HepG2 (cell line): ENCODE measurements at regions not wholly inside any gene's neighbourhood (a gene's known extent, or its start where the extent isn't known, plus 50 kb on each side); places are given as distances from the start of the nearest gene placed in this dataset.

Source experiments
- ARID4A ChIP-seq: sonication (generic); formaldehyde crosslinking; IDR thresholded peaks from 2 replicates; pipeline ENCODE4 v1.5.0; 2020; ENCODE audit warnings: mild to moderate bottlenecking, missing genetic modification reagents, borderline replicate concordance
- CENPT ChIP-seq: sonication (generic); formaldehyde crosslinking; IDR thresholded peaks from 2 replicates; pipeline ENCODE4 v1.8.0; 2022; ENCODE audit warnings: low read depth, mild to moderate bottlenecking, moderate library complexity, missing genetic modification reagents
- EP300 ChIP-seq, 3 experiments: sonication (generic) in 1 of 3; formaldehyde crosslinking in 1 of 3; IDR thresholded peaks; 2 replicates each; pipeline versions ENCODE4 v1.5.1 to v1.6.1; 2011 to 2020; ENCODE audit warnings: low read depth in 2 of 3, low read length in 2 of 3, borderline replicate concordance in 1 of 3, improper control_type of control experiment in 1 of 3, mild to moderate bottlenecking in 1 of 3, missing genetic modification reagents in 1 of 3, moderate library complexity in 1 of 3
- NR2F2 ChIP-seq: IDR thresholded peaks from 2 replicates; pipeline ENCODE4 v1.6.1; 2012; ENCODE audit warnings: low read depth, inconsistent platforms, borderline replicate concordance
- ONECUT2 ChIP-seq: sonication (generic); formaldehyde crosslinking; IDR thresholded peaks from 2 replicates; pipeline ENCODE4 v1.4.0; 2020; ENCODE audit warnings: missing genetic modification reagents
- POLR2A ChIP-seq, 2 experiments: IDR thresholded peaks; 2 replicates each; pipeline ENCODE4 v1.6.1; 2011; ENCODE audit warnings: low read depth in 2 of 2, low read length in 2 of 2, mild to moderate bottlenecking in 1 of 2, moderate library complexity in 1 of 2; ENCODE audit not compliant: insufficient read depth in 1 of 2
- RNF2 ChIP-seq: fragments of 450-650 bp; conservative IDR thresholded peaks from 2 replicates; pipeline ENCODE4 v1.6.1; 2016; ENCODE audit warnings: low read depth
- SOX6 ChIP-seq, 2 experiments: fragments of 450-650 bp in 1 of 2; sonication (generic) in 1 of 2; formaldehyde crosslinking in 1 of 2; IDR thresholded peaks; 2 replicates each; pipeline versions ENCODE4 v1.4.0 to v1.6.1; 2017 to 2020; ENCODE audit warnings: antibody characterized with exemption in 1 of 2, mild to moderate bottlenecking in 1 of 2, missing genetic modification reagents in 1 of 2
- ZFX ChIP-seq: sonication (generic); formaldehyde crosslinking; IDR thresholded peaks from 2 replicates; pipeline ENCODE4 v1.4.0; 2020; ENCODE audit warnings: mild to moderate bottlenecking, low read depth, missing genetic modification reagents, moderate library complexity
- ZNF24 ChIP-seq: fragments of 450-650 bp; IDR thresholded peaks from 2 replicates; pipeline ENCODE4 v1.6.1; 2017; ENCODE audit warnings: antibody characterized with exemption, mild to moderate bottlenecking
- TF ChIP-seq, protein P1 (sequence below): sonication (generic); formaldehyde crosslinking; IDR thresholded peaks from 2 replicates; pipeline ENCODE4 v1.5.0; 2020; ENCODE audit warnings: mild to moderate bottlenecking, missing genetic modification reagents, moderate library complexity

- TF ChIP-seq SOX6 (IDR thresholded peaks at IDR 0.05) (no peak), SOX6 (CRISPR knock-in tag; IDR thresholded peaks at IDR 0.05) (no peak), ARID4A (CRISPR knock-in tag) (no peak), ZNF24 (no peak), EP300 (IDR thresholded peaks at IDR 0.05; ENCODE audit: low read depth in 2 of 2, low read length in 2 of 2) (no peak), EP300 (CRISPR knock-in tag; IDR thresholded peaks at IDR 0.05; ENCODE audit: borderline replicate concordance) (no peak), NR2F2 (no peak), RNF2 (no peak), ONECUT2 (CRISPR knock-in tag) (no peak), POLR2A (IDR thresholded peaks at IDR 0.05; ENCODE audit: insufficient read depth in 1 of 2, low read depth in 2 of 2, low read length in 2 of 2) (no peak), CENPT (CRISPR knock-in tag) (no peak), ZFX (CRISPR knock-in tag) (no peak)
- TF ChIP-seq, protein P1, sequence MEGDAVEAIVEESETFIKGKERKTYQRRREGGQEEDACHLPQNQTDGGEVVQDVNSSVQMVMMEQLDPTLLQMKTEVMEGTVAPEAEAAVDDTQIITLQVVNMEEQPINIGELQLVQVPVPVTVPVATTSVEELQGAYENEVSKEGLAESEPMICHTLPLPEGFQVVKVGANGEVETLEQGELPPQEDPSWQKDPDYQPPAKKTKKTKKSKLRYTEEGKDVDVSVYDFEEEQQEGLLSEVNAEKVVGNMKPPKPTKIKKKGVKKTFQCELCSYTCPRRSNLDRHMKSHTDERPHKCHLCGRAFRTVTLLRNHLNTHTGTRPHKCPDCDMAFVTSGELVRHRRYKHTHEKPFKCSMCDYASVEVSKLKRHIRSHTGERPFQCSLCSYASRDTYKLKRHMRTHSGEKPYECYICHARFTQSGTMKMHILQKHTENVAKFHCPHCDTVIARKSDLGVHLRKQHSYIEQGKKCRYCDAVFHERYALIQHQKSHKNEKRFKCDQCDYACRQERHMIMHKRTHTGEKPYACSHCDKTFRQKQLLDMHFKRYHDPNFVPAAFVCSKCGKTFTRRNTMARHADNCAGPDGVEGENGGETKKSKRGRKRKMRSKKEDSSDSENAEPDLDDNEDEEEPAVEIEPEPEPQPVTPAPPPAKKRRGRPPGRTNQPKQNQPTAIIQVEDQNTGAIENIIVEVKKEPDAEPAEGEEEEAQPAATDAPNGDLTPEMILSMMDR: no peak
Observed at GRCh38 chr17:16853661-16854320, 118.1 kb downstream of the TNFRSF13B start.
